Coronary artery (tissue), 2 donors: ENCODE measurements at regions not wholly inside any gene's neighbourhood (a gene's known extent, or its start where the extent isn't known, plus 50 kb on each side); places are given as distances from the start of the nearest gene placed in this dataset.
A peak's percentile ranks its signal among the peaks of the same experiment; 100 is the strongest.

ENCODE experiments used
- DNase-seq: peaks from one replicate; pipeline ENCODE4 v3.0.0-alpha.2; 2017; ENCODE audit warnings: low spot score
- H3K27ac ChIP-seq, 2 donors: fragments of 200-600 bp; sonication (generic); one replicate each; pipeline ENCODE4 v1.5.1; 2016 to 2019
- H3K4me3 ChIP-seq: fragments of 200-600 bp; sonication (generic); 2 replicates; pipeline ENCODE4 v1.5.1; 2016; ENCODE audit warnings: mild to moderate bottlenecking, moderate library complexity
- CTCF ChIP-seq: fragments of 200-600 bp; sonication (generic); IDR thresholded peaks from one replicate; pipeline ENCODE4 v1.5.1; 2019; ENCODE audit warnings: antibody characterized with exemption

GRCh38 chr17:77476931-77477805 is 336.4 kb downstream of the SEC14L1 start:
- no peak for TF ChIP-seq CTCF
- H3K4me3 ChIP-seq = peak overlapping the region; percentile 4
- peak; percentile 94 for DNase-seq
- H3K27ac ChIP-seq = peak overlapping the region; percentile 81 to 85

- Histone ChIP-seq H3K27ac (peak overlapping the region in 1 of 2 donors; percentile 81), H3K4me3 (no peak overlapping the region)
- no peak for TF ChIP-seq CTCF
- no peak for DNase-seq
Measured at GRCh38 chr17:77478281-77478680, 337.5 kb downstream of the SEC14L1 start.

GRCh38 chr17:77478899-77479298 is 338.1 kb downstream of the SEC14L1 start:
- no peak for TF ChIP-seq CTCF
- Histone ChIP-seq H3K4me3 (no peak overlapping the region), H3K27ac (no peak overlapping the region)
- DNase-seq = no peak

- no peak overlapping the region for H3K27ac ChIP-seq
- no peak for TF ChIP-seq CTCF
- no peak overlapping the region for H3K4me3 ChIP-seq
- no peak for DNase-seq
Measured at GRCh38 chr17:77479372-77480198, 338.8 kb downstream of the SEC14L1 start.

GRCh38 chr17:77480199-77480508 is 339.4 kb downstream of the SEC14L1 start:
- no peak overlapping the region for H3K27ac ChIP-seq

GRCh38 chr17:77480509-77481215 is 339.9 kb downstream of the SEC14L1 start:
- no peak overlapping the region for H3K27ac ChIP-seq
- DNase-seq = no peak
- no peak for TF ChIP-seq CTCF
- H3K4me3 ChIP-seq = no peak overlapping the region

More at GRCh38 chr17:77480199-77480508, 339.4 kb downstream of the SEC14L1 start:
- no peak for TF ChIP-seq CTCF
- DNase-seq = no peak
- no peak overlapping the region for H3K4me3 ChIP-seq
